ENCODE measurements at regions not wholly inside any gene's neighbourhood (a gene's known extent, or its start where the extent isn't known, plus 50 kb on each side); places are given as distances from the start of the nearest gene placed in this dataset.
A peak's percentile ranks its signal among the peaks of the same experiment; 100 is the strongest.
"Not testable (repeated sequence)": the region's sequence is repeated elsewhere in the genome, so short reads cannot be mapped to it uniquely, and the experiment has no call there.

- no peak for FAIRE-seq
These were observed 53.0 kb upstream of the TNKS2 start for GRCh38 chr10:91745090-91745831.

- no peak for FAIRE-seq
These were observed 54.8 kb upstream of the TNKS2 start for GRCh38 chr10:91743465-91743864.

DNA sequence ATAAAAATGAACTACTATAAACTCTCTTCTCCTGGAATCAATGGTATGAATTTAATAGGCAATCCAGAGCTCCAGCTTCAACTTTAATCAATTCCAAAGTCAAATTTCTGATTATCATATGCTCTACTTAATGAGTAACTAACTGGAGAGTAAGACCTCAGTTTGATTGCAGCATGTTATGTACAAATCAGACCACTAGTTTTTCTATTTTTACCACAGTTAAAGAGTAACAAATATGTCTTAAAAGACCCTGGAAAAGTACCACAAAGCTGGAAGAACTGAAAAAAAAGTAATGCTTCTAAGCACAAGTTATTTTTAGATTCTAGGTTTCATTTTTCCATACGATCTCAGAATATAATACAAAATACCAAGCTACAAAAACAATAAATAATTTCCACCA is 56.0 kb upstream of the TNKS2 start:
- FAIRE-seq, result no peak

DNA sequence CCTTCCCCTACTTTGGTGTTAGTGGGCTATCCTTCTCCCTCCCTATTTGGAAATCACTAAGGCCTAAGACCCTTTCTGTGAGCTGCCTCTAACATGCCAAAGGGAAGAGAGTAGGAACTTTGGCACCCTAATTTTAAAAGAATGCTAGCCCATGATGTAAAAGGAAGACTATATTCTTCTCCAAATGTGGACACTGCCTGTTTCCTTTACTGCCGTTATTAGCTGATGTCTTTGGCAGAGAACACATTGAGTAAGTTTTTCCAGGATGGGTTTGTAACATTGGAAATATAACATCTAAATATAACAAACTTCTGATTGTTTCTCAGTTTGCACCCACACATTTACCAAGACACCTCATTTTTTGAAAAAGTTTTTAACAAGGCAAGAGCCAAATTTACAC is 56.9 kb upstream of the TNKS2 start:
- no peak for FAIRE-seq

DNA sequence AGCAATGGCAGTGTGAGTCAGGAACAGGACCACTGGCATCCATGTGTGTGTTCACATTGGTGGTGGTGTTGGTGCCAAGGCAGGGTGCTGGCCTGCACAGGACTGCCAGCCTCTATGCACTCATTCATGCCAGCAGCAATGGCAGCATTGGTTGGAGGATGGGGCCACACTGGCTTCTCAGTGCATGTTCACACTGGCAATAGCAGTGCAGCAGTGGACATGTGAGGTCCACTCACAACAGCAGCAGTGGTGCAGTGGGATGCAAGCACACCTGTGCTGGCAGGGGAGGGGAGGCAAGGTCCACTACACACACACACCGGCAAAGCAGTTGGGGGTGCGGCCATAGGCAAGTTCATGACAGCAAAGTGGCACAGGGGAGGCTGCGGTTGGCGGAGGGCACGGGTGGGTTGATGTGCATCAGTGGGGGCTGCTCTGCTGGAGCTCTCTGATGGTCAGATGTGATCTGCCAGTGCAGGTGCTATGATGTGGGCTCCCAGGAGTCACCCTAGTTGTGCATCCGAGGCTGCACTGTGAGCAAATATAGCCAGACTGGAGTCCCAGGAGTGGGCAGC is 57.8 kb upstream of the TNKS2 start:
- FAIRE-seq, result no peak

GRCh38 chr10:91732265-91732664 is 66.0 kb upstream of the TNKS2 start:
- FAIRE-seq, result not testable (repeated sequence)

DNA sequence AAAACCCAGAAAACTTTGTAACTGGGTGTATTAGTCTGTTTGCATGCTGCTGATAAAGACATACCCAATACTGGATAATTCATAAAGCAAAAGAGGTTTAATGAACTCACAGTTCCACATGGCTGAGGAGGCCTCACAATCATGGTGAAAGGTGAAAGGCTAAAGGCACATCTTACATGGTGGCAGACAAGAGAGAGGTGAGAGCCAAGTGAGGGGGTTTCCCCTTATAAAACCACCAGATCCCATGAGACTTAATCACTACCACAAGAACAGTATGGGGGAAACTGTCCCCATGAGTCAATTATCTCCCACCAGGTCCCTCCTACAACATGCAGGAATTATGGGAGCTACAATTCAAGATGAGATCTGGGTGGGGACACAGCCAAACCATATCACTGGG is 68.9 kb upstream of the TNKS2 start:
- FAIRE-seq, result not testable (repeated sequence)

DNA sequence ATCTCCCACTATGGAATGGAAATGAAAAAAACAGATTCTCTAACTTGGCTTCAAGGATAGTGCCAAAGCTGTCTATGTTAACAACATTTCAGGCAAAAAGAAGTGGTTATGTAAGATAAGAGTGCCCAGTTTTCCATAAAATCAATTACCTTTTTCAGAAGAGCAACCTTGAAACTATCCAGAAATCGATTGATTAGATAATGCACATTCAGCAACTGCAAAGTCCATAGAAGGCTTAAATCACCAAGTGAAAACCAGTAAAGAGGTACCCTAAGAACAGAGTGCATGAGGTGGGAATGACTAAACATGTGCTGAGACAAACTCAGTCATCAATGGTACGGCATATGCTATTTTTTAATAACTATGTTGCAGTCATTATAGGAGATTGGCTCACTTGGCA is 71.9 kb upstream of the TNKS2 start:
- FAIRE-seq, result no peak

- FAIRE-seq, result no peak
These were observed 73.3 kb upstream of the TNKS2 start for GRCh38 chr10:91724933-91725332.

GRCh38 chr10:91713461-91714072 is 80.7 kb upstream of the PPP1R3C start:
- FAIRE-seq, result no peak

DNA sequence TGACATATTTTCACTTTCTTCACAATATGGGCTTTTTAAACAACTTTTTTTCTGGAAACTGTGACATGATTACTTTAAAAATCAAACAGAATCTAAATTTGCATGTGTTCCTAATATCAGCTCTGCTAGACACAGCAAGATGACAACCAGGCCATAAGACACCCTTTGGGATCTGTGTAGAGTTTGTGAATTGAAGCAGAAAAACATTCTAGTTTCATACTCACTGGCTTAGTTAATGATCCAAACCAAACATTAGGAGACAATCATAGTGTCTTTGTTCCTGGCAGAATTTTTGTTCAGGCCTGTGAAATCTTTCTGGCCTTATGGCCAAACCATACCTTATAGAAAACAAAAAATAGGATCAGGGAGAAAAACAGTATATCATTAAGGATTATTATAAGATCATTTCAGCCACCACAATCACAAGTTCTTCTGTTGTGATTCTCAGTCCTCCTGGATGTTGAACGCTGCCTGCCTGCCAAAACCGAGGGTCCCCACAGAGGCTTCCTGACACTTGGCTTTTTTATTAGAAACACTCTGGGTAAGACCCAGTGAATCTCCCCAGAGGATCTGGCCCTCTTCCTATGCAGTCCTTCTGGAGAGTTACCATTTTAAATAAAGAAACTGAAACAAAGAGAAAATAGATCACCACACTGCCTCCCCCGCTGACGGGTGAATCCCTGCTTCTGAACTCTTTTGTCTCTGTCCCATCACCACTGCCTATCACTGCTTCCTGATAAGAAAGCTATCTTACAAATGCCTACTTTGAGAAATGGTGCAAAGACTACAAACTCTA is 79.2 kb upstream of the PPP1R3C start:
- FAIRE-seq, result no peak

- FAIRE-seq, result no peak
These were observed 76.5 kb upstream of the PPP1R3C start for GRCh38 chr10:91709394-91709798.

GRCh38 chr10:91708174-91708861 is 75.4 kb upstream of the PPP1R3C start:
- FAIRE-seq, result no peak

- no peak for FAIRE-seq
These were observed 74.4 kb upstream of the PPP1R3C start for GRCh38 chr10:91707236-91707635.

DNA sequence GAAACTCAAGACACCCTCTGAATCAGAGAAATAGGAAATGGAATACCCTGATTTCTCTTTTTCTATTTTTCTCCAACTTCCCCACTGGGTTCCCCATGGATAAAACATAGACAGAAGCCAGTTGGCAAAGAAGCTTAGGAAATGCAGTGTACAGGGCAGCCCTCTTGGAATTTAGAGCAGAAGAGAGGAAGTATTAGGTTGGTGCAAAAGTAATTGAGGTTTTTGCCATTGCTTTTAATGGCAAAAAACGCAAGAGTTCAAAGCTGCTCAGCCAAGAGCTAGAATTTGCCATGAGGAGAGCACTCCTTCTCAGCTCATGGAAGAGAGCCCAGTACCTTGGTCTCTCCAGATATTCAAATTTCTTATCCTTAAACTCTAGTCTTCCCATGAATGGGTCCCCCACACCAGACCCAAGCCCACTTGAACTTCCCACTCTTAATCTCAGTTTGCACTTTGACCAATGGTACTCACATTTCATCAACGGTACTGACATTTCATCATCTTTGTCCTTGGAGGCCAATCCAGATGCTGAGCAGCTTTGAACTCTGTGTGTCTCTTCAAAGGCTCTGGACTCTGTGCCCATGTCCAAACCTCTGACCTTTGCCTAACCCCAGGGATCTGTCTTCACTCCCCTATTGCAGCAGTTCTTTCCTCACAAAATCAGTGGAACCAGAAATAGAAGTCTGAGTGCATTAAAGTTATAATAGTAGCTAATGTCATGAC is 73.2 kb upstream of the PPP1R3C start:
- no peak for FAIRE-seq

DNA sequence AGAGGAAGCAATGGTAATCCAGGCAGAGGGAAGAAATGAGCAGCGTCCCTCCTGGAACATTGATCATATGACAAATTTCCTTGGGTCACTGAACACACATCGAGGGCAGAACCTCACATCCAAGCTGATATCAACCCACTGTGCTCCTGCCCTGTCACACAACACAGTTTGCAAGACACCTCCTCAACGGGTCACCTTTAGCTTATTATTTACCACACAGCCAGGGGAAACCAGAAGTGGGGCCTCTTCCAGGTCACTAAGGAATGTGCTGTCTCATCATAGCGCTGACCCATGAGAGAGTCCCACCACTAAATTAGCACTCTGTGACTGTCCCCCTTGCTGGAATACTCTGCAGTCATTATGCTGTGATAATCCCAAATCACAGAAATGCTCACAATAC is 69.7 kb upstream of the PPP1R3C start:
- no peak for FAIRE-seq

DNA sequence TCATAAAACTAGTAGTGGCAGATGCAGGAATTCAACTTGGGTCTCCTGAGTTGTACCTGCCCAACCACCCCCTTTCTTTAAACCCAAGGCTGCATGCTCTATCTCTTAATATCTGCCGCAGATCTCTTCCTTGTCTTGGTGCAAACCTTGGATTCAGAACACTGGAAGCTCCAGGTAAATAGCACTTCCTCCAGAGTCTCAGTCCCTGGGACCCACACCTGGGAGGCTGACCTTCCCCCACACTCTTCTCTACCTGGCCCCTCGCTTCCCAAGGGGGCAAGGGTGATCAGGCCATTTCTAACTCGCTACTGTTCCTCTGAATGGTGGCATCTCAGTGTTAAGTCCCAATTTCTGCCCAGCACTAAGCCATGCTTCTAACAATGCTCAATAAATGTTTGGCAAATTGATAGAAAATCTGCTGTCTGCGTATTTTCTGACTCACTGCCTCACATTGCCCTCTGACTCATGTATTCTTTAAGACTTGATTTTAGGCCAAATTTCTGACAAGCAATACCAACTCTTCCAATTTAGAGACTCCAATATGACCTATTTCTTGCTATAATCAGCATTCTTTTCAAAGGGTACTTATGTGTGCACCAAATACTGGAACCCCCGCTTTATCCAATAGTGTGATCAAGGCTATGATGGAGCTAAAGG is 68.0 kb upstream of the PPP1R3C start:
- FAIRE-seq, result no peak

DNA sequence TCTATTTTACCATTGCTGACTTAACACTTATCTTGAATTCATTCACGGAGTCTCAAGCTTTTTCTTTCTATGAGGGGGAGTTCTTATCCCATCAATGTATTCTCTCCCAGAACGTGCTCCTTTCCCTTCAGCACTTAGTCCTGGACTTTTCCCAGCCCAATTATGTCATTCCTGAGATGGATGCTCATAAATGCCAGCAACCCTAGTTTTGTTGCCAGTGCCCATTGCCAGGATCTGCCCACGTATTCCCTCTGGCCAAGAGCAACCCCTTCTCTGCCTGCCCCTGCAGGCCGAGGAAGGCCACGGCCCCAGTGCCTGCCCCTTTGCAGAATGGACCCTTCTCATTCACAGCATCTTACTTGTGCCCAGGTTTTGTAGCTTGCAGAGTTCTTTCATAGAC is 67.4 kb upstream of the PPP1R3C start:
- FAIRE-seq, result no peak

- no peak for FAIRE-seq
These were observed 65.4 kb upstream of the PPP1R3C start for GRCh38 chr10:91698258-91698657.

GRCh38 chr10:91694170-91694794 is 61.4 kb upstream of the PPP1R3C start:
- peak; percentile 7 for FAIRE-seq

DNA sequence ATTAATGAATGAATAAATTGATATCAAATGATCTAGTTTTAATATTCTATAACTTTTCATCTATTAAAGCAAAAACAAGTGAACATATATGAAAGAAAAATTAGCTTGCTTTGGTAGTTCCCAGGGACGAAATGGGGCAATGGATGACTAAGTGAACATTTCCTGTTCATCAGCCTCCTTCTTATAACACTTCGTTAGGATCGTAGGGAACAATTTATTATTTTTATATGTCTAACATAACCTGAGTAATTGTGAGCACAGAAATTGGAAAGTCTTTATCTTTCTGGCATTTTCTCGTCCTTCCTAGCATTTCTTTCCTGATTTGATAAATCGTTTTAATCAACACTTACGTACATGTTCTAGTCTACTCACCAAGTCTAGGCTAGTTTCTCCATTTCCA is 59.1 kb upstream of the PPP1R3C start:
- no peak for FAIRE-seq

All from TTC549 (cell line).